Keratinocyte (primary cell): ENCODE measurements at regions not wholly inside any gene's neighbourhood (a gene's known extent, or its start where the extent isn't known, plus 50 kb on each side); places are given as distances from the start of the nearest gene placed in this dataset.

ENCODE experiments used
- DNase-seq: peaks from one replicate; pipeline ENCODE4 v3.0.0-alpha.2; 2011; ENCODE audit warnings: low read depth, missing footprints, low spot score
- FAIRE-seq: peaks from 2 replicates; lab custom pipeline; 2011; peaks lifted over from hg19 to GRCh38; lab: Jason Lieb, UNC
- H2AFZ ChIP-seq: 2 replicates; pipeline ENCODE4 v1.6.0; 2012; ENCODE audit warnings: low read length, control low read depth, inconsistent platforms; ENCODE audit not compliant: control insufficient read depth
- H3K27ac ChIP-seq: 2 replicates; pipeline ENCODE4 v1.5.1; 2011; ENCODE audit warnings: low read length; ENCODE audit not compliant: control insufficient read depth, insufficient read depth
- H3K27me3 ChIP-seq: 3 replicates; pipeline ENCODE4 v1.6.0; 2011; ENCODE audit warnings: low read length; ENCODE audit not compliant: control insufficient read depth, insufficient read depth; ENCODE audit errors: extremely low read depth
- H3K36me3 ChIP-seq, 2 experiments: 2 replicates in 1 of 2; 3 replicates in 1 of 2; pipeline ENCODE4 v1.5.1; 2011; ENCODE audit warnings: low read length in 2 of 2, mild to moderate bottlenecking in 1 of 2; ENCODE audit not compliant: control insufficient read depth in 2 of 2, insufficient read depth in 2 of 2; ENCODE audit errors: extremely low read depth in 1 of 2
- H3K4me1 ChIP-seq: 3 replicates; pipeline ENCODE4 v1.5.1; 2011; ENCODE audit warnings: low read length; ENCODE audit not compliant: control insufficient read depth, insufficient read depth; ENCODE audit errors: extremely low read depth
- H3K4me2 ChIP-seq: 3 replicates; pipeline ENCODE4 v1.6.0; 2011; ENCODE audit warnings: low read depth, low read length; ENCODE audit not compliant: control insufficient read depth, insufficient read depth; ENCODE audit errors: extremely low read depth
- H3K4me3 ChIP-seq, 3 experiments: fragments of 200-600 bp in 1 of 3; sonication (generic) in 1 of 3; 2 replicates in 2 of 3; 3 replicates in 1 of 3; pipeline ENCODE4 v1.5.1; 2011 to 2016; ENCODE audit warnings: low read length in 3 of 3, mild to moderate bottlenecking in 3 of 3, control low read depth in 2 of 3, inconsistent platforms in 1 of 3, low read depth in 1 of 3, mixed read lengths in 1 of 3, mixed run types in 1 of 3, moderate library complexity in 1 of 3; ENCODE audit not compliant: control insufficient read depth in 2 of 3, insufficient read depth in 2 of 3; ENCODE audit errors: extremely low read depth in 1 of 3
- H3K79me2 ChIP-seq: 2 replicates; pipeline ENCODE4 v1.6.0; 2012; ENCODE audit warnings: low read length; ENCODE audit not compliant: control insufficient read depth, insufficient read depth
- H3K9ac ChIP-seq: 3 replicates; pipeline ENCODE4 v1.6.0; 2011; ENCODE audit warnings: low read length; ENCODE audit not compliant: control insufficient read depth, insufficient read depth; ENCODE audit errors: extremely low read depth
- H3K9me1 ChIP-seq: 3 replicates; pipeline ENCODE4 v1.6.0; 2011; ENCODE audit warnings: low read length; ENCODE audit not compliant: control insufficient read depth, insufficient read depth; ENCODE audit errors: extremely low read depth
- H3K9me3 ChIP-seq: 2 replicates; pipeline ENCODE4 v1.5.1; 2012; ENCODE audit warnings: low read depth, low read length; ENCODE audit not compliant: control insufficient read depth
- H4K20me1 ChIP-seq: 3 replicates; pipeline ENCODE4 v1.6.0; 2011; ENCODE audit warnings: low read length; ENCODE audit not compliant: control insufficient read depth, insufficient read depth; ENCODE audit errors: extremely low read depth
- EZH2 ChIP-seq: IDR thresholded peaks from one replicate; pipeline ENCODE4 v1.6.1; 2012; ENCODE audit warnings: inconsistent platforms, mild to moderate bottlenecking, low read length, moderate library complexity
- dilution Hi-C: fragments of 300-500 bp; cut with MboI; formaldehyde crosslinking; loops from one replicate; pipeline ENCODE4 v1.7.0; 2020; ENCODE audit warnings: low sequenced_read_pairs; ENCODE audit not compliant: extremely low pct_ligation_motif_present
- TF ChIP-seq, protein P1 (sequence below), 3 experiments: IDR thresholded peaks in 1 of 3; conservative IDR thresholded peaks in 1 of 3; optimal IDR thresholded peaks in 1 of 3; 2 replicates in 2 of 3; 3 replicates in 1 of 3; pipeline versions ENCODE3 to v1.5.1; 2011; ENCODE audit warnings: low read length in 3 of 3, mild to moderate bottlenecking in 3 of 3, moderate library complexity in 2 of 3, control low read depth in 1 of 3, inconsistent platforms in 1 of 3; ENCODE audit not compliant: insufficient read depth in 2 of 3; ENCODE audit errors: extremely low read depth in 1 of 3

DNA sequence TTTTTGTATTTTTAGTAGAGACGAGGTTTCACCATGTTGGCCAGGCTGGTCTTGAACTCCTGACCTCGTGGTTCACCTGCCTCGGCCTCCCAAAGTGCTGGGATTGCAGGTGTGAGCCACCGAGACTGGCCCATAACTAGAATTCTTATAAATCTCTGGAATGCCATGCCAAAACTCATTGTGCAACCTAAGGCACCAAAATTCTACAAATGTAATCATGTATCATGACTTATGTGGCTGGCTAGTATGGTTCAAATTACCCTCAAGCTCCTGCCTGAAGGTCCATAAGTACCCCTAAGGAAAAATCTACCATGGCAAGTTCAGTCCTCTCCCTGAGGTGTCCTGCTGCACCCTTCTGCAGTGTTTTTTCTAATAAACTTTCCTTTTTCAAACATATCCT is 63.8 kb upstream of the CSF1 start:
- H3K9me3 ChIP-seq, result no peaks in the 10 kb centered on the region
- H3K27me3 ChIP-seq, result peaks cover 5% of the 10 kb centered on the region
- H3K9ac ChIP-seq, result no peak overlapping the region
- FAIRE-seq (no peak), DNase-seq (no peak)
- no peaks in the 10 kb centered on the region for H3K36me3 ChIP-seq
- peaks cover 11% of the 10 kb centered on the region for H3K4me1 ChIP-seq
- dilution Hi-C loops, result no loop called here
- no peaks in the 10 kb centered on the region for H3K9me1 ChIP-seq
- H3K27ac ChIP-seq, result no peak overlapping the region
- no peaks in the 10 kb centered on the region for H3K79me2 ChIP-seq
- H3K4me2 ChIP-seq, result no peak overlapping the region
- TF ChIP-seq, protein P1, sequence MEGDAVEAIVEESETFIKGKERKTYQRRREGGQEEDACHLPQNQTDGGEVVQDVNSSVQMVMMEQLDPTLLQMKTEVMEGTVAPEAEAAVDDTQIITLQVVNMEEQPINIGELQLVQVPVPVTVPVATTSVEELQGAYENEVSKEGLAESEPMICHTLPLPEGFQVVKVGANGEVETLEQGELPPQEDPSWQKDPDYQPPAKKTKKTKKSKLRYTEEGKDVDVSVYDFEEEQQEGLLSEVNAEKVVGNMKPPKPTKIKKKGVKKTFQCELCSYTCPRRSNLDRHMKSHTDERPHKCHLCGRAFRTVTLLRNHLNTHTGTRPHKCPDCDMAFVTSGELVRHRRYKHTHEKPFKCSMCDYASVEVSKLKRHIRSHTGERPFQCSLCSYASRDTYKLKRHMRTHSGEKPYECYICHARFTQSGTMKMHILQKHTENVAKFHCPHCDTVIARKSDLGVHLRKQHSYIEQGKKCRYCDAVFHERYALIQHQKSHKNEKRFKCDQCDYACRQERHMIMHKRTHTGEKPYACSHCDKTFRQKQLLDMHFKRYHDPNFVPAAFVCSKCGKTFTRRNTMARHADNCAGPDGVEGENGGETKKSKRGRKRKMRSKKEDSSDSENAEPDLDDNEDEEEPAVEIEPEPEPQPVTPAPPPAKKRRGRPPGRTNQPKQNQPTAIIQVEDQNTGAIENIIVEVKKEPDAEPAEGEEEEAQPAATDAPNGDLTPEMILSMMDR (optimal IDR thresholded peaks at IDR 0.05 in 1 of 3, IDR thresholded peaks at IDR 0.05 in 1 of 3, conservative IDR thresholded peaks at IDR 0.05 in 1 of 3; ENCODE audit: extremely low read depth in 1 of 3, insufficient read depth in 2 of 3, low read length in 3 of 3), result no peak
- no peak for TF ChIP-seq EZH2
- no peaks in the 10 kb centered on the region for H4K20me1 ChIP-seq
- H2AFZ ChIP-seq, result no peak overlapping the region
- no peak overlapping the region for H3K4me3 ChIP-seq

DNA sequence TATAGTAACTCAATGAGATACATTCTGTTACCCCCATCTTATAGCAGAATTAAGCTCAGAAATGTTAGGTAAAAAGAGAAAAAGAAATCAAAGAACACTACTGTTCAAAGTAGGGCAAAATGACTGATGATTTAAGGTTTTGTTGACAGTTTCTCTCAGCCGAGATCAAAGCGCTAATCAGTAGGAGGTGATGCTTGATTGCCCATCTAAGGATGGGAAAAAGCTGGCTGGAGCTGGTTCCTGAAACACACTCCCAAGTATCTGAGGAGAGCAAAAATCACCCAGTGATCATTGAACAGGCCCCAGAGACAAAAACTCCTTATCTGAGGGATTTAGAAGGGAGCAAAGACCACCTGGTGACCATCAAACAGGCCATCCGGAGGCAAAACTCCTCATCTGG is 64.5 kb upstream of the CSF1 start:
- dilution Hi-C loops, result no loop called here
- DNase-seq, result no peak

More for the DNA sequence above, 64.5 kb upstream of the CSF1 start:
- Histone ChIP-seq H3K27ac (no peak overlapping the region), H3K4me2 (no peak overlapping the region), H2AFZ (no peak overlapping the region), H3K4me1 (peaks cover 10% of the 10 kb centered on the region), H3K27me3 (peaks cover 5% of the 10 kb centered on the region), H4K20me1 (no peaks in the 10 kb centered on the region), H3K9me3 (no peaks in the 10 kb centered on the region), H3K79me2 (no peaks in the 10 kb centered on the region), H3K9ac (no peak overlapping the region), H3K36me3 (no peaks in the 10 kb centered on the region), H3K9me1 (no peaks in the 10 kb centered on the region), H3K4me3 (no peak overlapping the region)
- no peak for FAIRE-seq
- no peak for TF ChIP-seq EZH2
- TF ChIP-seq, protein P1 (optimal IDR thresholded peaks at IDR 0.05 in 1 of 3, IDR thresholded peaks at IDR 0.05 in 1 of 3, conservative IDR thresholded peaks at IDR 0.05 in 1 of 3; ENCODE audit: extremely low read depth in 1 of 3, insufficient read depth in 2 of 3, low read length in 3 of 3), result no peak
